NCI-H2196 (cell line): ENCODE measurements at regions not wholly inside any gene's neighbourhood (a gene's known extent, or its start where the extent isn't known, plus 50 kb on each side); places are given as distances from the start of the nearest gene placed in this dataset.
"Not testable (repeated sequence)": the region's sequence is repeated elsewhere in the genome, so short reads cannot be mapped to it uniquely, and the experiment has no call there.

Experiments
- DNase-seq: peaks from one replicate; lab custom pipeline; 2025; ENCODE audit not compliant: unreplicated experiment; lab: John Stamatoyannopoulos, UW

GRCh38 chr18:14987960-14988710, 240.2 kb downstream of the ANKRD30B start:
- DNase-seq: not testable (repeated sequence)

GRCh38 chr18:14989569-14989968, 241.6 kb downstream of the ANKRD30B start:
- DNase-seq: not testable (repeated sequence)

- DNase-seq: not testable (repeated sequence)
Observed at GRCh38 chr18:14991934-14992445, 244.0 kb downstream of the ANKRD30B start.

- not testable (repeated sequence) for DNase-seq
Observed at GRCh38 chr18:14992758-14993157, 244.8 kb downstream of the ANKRD30B start.

- DNase-seq: not testable (repeated sequence)
Observed at GRCh38 chr18:14995023-14995422, 247.1 kb downstream of the ANKRD30B start.

GRCh38 chr18:14997357-14997756, 249.4 kb downstream of the ANKRD30B start:
- DNase-seq: no peak

- DNase-seq: not testable (repeated sequence)
Observed at GRCh38 chr18:14997899-14998298, 249.9 kb downstream of the ANKRD30B start.

GRCh38 chr18:14998360-14999042, 250.5 kb downstream of the ANKRD30B start:
- not testable (repeated sequence) for DNase-seq

- DNase-seq: no peak
Observed at GRCh38 chr18:14999085-14999975, 251.4 kb downstream of the ANKRD30B start.

- DNase-seq: not testable (repeated sequence)
Observed at GRCh38 chr18:15000119-15001037, 252.4 kb downstream of the ANKRD30B start.

- not testable (repeated sequence) for DNase-seq
Observed at GRCh38 chr18:15001038-15001794, 253.2 kb downstream of the ANKRD30B start.

- not testable (repeated sequence) for DNase-seq
Observed at GRCh38 chr18:15001795-15002107, 253.8 kb downstream of the ANKRD30B start.

- DNase-seq: not testable (repeated sequence)
Observed at GRCh38 chr18:15002765-15003164, 254.8 kb downstream of the ANKRD30B start.

GRCh38 chr18:15003231-15003630, 255.3 kb downstream of the ANKRD30B start:
- not testable (repeated sequence) for DNase-seq

GRCh38 chr18:15003636-15004269, 255.8 kb downstream of the ANKRD30B start:
- not testable (repeated sequence) for DNase-seq

- DNase-seq: not testable (repeated sequence)
Observed at GRCh38 chr18:15004270-15004973, 256.4 kb downstream of the ANKRD30B start.

GRCh38 chr18:15005313-15006130, 257.6 kb downstream of the ANKRD30B start:
- DNase-seq: no peak
